ENCODE measurements at regions not wholly inside any gene's neighbourhood (a gene's known extent, or its start where the extent isn't known, plus 50 kb on each side); places are given as distances from the start of the nearest gene placed in this dataset.

DNA sequence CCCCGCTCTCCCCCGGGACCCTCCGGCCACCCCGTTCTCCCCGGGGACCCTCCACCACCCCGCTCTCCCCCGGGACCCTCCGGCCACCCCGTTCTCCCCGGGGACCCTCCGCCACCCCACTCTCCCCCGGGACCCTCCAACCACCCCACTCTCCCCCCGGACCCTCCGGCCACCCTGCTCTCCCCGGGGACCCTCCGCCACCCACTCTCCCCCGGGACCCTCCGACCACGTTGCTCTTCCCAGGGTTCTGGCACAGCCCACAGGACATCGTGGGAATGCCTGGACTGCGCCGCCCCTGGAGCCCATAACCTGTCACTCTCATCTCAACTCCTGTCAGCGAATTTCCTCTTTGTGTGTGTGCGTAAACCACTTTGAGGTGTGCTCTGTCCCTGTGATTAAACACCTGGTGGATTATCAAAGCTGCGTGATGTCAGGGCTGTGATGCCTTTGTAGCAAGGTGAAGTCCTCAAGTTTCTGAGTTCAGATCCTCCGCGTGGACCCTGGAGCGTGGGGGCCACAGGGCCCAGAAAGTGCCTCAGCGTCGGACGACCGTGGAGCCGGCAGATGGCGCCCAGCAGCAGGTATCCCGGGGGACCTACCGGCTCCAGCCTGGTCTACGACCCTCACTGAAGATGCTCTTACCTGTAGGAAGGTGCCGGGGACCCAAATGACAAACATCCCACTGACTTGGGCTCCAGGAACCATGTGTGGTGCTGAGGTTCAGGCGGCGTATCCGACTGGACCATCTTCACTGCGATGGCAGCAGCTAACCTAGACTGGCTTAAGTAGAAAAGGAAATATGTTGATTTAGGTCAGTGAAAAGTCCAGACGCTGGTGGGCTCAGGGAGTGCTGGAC lies 63.2 kb upstream of the GALNT9 start:
- DNase-seq = no peak

DNA sequence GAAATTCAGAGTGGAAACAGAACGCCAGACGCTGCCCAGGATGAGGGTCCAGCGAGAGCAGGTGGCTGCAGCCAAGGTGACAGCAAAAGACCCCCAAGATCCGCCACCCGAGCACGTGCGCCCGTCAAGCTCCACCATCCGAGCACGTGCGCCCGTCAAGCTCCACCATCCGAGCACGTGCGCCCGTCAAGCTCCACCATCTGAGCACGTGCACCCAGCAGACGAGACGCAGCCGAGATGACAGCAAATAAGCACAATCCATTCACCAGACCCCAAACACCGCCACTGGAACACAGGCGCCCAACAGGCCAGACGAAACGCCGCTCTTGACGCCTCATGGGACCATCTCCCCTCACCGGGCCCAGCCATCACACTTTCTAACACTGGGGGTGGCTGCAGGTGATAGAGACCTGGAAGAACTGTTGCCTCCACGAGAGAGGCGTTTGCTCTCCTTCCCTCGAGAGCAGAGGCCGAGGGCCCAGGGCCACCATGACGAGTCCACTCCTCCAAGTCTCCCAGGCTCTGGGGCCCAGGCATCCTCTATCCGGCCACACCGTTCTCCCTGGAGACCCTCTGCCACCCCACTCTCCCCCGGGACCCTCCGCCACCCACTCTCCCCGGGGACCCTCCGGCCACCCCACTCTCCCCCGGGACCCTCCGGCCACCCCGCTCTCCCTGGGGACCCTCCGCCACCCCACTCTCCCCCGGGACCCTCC lies 62.1 kb upstream of the GALNT9 start:
- no peak for DNase-seq

DNA sequence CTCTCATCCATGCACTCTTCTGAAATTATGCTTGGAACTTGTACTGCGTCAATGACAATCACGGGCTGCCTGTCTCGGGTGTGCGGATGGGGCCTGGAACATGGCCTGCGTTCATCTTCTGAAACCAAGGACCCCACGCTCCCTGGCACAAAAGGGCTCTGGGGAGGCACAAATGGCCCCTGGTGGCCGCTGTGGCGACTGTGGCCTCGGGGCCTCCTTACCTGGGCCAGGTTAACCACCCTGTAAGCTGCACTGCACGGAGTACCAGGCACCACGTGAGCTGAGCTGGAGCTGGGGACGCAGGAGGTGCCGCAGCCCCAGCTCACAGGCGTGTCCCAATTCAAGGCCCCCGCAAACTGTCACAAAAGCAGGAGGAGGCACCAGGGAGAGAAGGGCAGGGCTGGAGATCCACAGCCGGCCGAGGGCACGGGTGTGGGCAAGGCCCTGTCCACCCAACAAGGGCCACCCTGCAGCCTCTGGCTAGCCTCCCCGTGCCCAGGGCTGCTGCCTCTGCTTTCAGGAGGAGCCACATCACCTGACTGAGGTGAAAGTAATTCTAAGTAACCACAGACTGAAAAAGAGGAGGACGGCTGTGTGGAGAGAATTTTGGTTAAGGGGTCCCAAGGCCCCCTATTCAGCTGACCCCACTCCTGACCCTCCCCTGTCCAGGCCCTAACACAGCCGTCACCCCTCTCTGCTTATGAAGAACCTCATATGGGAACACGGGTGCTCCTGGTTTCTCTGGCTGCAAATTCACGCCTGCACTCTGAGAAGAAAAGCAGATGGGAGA lies 61.1 kb upstream of the GALNT9 start:
- no peak for DNase-seq

DNA sequence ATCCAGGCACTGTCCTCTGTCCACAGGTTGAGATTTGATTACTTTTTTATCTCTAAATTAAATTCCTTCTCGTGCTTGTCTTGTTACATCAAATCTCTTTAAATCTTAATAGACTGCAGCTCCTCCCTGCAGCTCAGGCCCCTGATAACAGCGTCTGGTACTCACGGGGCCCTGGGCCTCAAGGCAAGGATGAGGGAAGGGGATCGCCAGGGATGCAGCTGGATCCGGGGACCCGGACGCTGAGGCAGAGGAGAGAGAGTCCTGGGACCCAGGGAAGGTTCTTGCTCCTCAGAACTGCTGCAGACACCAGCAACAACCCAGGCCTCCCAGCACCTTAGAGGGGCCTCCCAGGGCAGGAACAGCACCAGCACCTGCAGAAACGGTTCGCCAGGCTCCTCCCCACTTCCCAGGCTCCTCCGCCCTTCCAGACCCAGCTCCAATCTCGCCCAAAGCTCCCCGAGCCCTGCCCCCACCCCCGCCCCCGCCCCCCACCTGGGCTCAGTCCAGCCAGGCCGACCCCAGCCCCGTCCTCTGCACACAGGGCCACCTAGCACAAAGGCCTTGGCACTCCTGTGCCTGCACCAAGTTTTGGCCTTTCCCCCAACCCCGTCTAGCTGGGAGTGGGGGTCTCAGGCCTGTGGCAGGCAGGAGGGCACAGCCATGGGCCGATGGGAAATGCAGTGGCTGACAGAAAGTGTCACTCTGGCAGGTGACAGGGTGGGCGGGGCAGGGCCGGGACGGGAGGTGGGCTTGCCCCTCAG lies 60.3 kb upstream of the GALNT9 start:
- no peak for DNase-seq

DNA sequence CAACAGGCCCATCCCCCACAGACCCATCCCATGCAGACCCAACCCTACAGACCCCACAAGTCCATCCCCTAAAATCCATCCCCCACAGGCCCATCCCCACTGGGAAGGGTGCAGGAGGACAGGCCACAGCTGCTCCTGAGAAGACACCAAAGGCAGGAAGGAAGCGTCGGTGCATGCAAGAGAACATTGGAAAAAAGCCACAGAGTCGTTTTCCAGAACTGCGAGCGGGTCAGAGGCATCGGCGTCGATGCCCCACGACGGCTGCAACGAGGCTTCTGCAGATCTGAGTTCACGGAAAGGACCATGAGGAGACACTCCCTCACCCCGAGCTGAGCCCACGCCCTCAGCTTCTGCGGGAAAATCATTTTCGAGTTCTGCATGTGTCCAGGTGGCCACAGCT lies 59.6 kb upstream of the GALNT9 start:
- no peak for DNase-seq

DNA sequence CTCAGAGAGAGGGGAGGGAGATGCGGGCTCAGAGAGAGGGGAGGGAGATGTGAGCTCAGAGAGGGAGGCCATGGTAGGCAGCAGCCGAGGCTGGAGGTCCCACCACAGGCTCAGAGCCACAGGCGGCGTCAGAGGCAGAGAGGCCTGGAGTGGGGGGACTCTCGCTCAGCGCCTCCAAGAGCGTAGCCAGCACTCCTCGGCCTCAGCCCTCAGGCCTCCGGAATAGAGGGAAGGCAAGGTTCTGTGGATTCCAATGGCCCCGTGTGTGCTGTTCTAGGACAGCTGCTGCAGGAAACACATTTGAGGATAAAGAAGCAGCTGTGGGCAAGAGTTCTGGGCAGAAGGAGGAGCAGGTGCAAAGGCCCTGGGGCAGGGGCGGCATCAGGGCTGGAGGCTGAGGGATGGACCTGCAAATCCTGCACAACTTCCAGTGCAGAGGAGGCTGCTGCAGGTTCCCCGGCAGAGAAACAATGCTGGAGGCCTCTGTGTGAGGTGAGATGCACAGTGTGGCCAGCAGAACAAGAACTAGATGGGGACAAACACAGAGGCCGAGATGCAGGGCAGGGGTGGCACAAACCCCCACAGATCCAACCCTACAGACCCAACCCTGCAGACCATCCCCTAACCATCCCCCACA lies 59.1 kb upstream of the GALNT9 start:
- no peak for DNase-seq

DNA sequence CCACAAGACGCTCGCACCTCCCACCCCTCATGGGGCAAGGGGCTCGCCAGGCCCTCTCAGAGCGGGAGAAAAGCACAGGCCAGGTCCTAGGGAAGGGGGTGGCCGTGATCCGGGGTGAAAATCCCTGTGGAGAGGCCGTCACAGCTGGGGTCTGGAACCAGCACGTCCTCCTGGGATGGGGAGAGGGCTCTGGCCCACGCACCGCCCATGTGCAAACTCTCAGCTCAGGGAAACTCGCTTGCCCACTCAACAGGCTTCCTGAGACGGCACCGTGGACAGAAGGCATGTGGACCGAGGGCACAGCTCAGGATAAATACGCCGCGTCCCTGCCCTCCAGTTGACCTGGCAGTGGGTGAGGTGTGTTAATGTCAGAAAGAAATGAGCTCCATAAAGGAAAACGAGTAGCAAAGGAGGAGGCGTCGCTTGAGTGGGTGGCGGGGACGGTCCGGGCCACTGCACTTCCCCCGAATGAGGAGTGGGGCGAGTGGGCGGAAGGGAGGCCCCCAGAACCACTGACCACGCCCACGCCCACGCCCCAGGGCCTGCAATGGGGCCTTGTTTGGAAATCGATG lies 57.6 kb upstream of the GALNT9 start:
- DNase-seq = no peak

DNA sequence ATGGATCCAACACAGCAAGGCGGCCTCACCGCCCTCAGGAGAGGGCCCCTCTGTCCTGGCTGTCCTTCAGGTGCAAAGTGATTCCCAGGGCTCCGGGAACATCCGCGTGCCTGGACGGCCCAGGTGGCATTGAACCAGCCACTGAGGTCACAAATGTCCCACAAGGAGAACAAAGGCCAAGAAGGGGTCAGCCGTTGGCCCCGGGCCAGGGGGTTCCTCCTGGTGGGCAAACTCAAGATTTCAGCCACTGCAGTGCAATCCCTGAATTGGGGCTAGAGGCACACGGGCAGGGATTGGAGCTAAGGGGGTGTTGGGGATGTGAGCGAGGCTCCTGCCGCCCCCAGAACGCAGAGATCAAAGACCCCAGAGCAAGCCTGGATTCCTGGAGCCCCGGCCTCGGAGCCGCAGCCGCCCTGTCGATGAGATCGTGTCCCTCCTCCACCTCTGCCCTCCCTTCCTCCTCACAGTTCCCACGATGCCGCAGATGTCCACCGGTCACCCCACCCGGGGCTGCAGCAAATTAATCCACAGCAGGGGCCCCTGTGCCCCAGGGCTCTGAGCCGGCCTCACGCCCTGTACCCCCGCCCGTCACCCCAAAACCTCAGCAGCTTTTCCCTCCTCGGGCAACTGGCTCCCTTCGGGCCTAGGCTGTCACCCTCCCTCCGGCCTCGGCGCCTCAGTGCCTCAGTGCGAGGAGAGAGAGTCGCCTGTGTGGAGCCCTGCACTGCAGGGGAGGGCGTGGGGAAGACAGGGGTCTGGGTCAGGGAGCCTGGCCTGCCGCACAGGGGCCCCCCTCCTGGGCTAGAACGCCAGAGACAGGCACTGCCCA lies 56.7 kb upstream of the GALNT9 start:
- DNase-seq = no peak

DNA sequence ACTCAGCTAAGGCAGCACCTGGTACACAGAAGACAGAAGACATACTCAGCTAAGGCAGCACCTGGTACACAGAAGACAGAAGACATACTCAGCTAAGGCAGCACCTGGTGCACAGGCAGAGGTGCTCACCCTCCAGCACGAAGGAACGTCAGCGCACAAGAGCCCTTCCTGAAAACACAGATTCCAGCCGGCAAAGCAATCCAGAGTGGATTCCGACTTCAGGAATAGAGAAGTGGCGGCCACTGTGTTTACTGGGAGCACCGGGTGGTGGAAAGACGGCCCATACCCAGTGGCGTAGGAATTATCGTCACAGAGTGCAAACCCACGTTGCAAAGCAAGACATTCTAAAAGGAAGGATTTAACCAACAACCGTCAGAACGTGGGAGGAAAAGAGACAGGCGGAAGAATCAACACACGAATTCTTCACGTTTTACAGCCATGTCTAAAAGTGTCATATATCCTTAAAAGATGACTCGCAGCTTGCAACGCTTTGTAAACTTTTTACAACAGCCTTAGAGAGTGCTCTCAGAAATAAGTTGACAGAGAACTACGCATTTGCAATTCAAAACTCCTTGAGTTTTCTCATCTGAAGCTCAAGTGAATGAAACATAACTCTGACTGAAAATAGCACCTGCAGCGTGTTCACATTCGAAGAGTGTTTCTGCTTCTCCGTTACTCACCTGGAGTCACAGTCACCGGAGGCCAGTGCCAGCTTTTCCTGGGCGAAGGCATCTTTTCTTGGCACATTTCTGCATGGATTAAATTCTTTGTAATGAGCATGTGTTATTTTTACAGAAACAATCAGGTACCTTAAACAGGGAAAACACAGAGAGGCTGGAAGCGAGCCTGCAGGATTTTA lies 55.8 kb upstream of the GALNT9 start:
- DNase-seq = no peak

DNA sequence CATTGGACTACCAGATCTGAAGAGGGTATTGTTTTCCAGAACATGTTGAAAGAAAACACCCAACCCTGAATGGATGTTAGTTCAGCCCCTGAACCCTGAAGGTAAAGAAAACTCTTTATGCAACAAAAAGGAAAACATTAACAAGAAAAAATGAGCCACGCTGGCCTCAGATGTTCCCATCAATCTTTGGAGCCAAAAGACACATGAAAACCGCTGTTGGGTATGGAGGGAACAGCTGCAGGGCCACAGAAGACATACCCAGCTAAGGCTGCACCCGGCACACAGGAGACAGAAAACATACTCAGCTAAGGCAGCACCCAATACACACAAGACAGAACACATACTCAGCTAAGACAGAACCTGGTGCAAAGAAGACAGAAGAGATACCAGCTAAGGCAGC lies 51.3 kb upstream of the GALNT9 start:
- no peak for DNase-seq

DNA sequence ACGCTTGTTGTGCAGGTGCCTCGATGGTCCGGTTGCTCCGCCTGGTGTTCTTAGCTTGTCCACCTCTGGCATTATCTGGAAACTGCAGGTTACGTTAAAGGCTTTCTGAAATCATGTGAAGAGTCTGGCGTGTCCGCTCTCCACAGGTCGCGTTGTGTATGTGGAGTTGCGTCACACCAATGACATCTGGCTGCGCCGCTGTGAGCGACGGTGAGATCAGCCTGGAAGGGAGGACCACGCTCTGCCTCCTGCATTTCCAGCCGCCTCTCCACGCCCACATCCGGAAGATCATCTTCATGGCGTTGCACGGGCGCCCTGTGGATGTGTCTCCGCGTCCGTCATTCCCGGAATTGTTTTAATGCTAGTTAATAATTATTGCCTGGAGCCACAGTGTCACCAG lies 50.6 kb upstream of the GALNT9 start:
- no peak for DNase-seq

DNA sequence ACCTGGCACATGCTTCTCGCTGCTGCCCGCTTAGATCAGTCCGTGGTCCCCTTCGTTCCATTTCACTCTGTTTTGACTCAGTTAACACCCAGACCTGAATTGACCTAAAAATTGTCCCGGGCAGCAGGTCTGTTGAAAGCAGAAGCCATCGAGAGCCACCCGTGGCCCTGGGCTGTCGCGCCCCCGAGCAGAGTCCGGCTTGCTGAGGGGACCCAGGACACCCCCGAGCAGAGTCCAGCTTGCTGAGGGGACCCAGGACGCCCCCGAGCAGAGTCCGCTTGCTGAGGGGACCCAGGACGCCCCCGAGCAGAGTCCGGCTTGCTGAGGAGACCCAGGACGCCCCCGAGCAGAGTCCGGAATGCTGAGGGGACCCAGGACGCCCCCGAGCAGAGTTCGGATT lies 50.2 kb upstream of the GALNT9 start:
- no peak for DNase-seq
